ENCODE measurements at regions not wholly inside any gene's neighbourhood (a gene's known extent, or its start where the extent isn't known, plus 50 kb on each side); places are given as distances from the start of the nearest gene placed in this dataset.

- Histone ChIP-seq H3K4me1 (ENCODE audit: insufficient read depth) (no peaks in the 10 kb centered on the region; the same call in 1 of the 2 replicates), H3K79me2 (replicated peaks; ENCODE audit: insufficient read depth) (no peaks in the 10 kb centered on the region), H3K27ac (ENCODE audit: low read depth) (no peak overlapping the region), H2AFZ (no peak overlapping the region), H3K36me3 (ENCODE audit: insufficient read depth) (no peaks in the 10 kb centered on the region), H3K9me2 (ENCODE audit: insufficient read depth) (0 out of 2 replicates have a peak, but pooled peaks cover 3% of the 10 kb centered on the region), H3K4me2 (no peak overlapping the region), H3F3A (replicated peaks; ENCODE audit: low read depth) (no peaks in the 10 kb centered on the region), H4K20me1 (replicated peaks; ENCODE audit: insufficient read depth) (no peaks in the 10 kb centered on the region), H3K4me3 (no peak overlapping the region), H3K27me3 (ENCODE audit: insufficient read depth) (no peaks in the 10 kb centered on the region)
- Mint-ChIP-seq H3K4me3 (no peak overlapping the region), H3K9me3 (peaks cover 1% of the 10 kb centered on the region; the same call in 1 of the 3 replicates), H3K4me1 (peaks cover 6% of the 10 kb centered on the region; the same call in 1 of the 3 replicates), H3K27me3 (ENCODE audit: insufficient read depth, low read depth, poor library complexity) (no peaks in the 10 kb centered on the region), H3K36me3 (ENCODE audit: low read depth) (no peaks in the 10 kb centered on the region; the same call in 2 of the 3 replicates), H3K27ac (no peak overlapping the region)
- TF ChIP-seq STAT1 (IDR thresholded peaks at IDR 0.05; ENCODE audit: unreplicated experiment) (no peak), POLR2AphosphoS5 (IDR thresholded peaks at IDR 0.05; ENCODE audit: low read depth) (no peak), JUNB (IDR thresholded peaks at IDR 0.05; ENCODE audit: unreplicated experiment) (no peak), NANOG (IDR thresholded peaks at IDR 0.05; ENCODE audit: borderline replicate concordance) (no peak), EZH2 (IDR thresholded peaks at IDR 0.05; ENCODE audit: low read depth, unreplicated experiment) (no peak), ZNF462 (CRISPR knock-in tag; IDR thresholded peaks at IDR 0.05) (no peak), ZNF114 (CRISPR knock-in tag; IDR thresholded peaks at IDR 0.05) (no peak), ZNF331 (CRISPR knock-in tag; IDR thresholded peaks at IDR 0.05; ENCODE audit: low read depth) (no peak), ETS1 (IDR thresholded peaks at IDR 0.05) (no peak), CREB1 (CRISPR knock-in tag; IDR thresholded peaks at IDR 0.05; ENCODE audit: low read depth) (no peak), EZH2phosphoT487 (IDR thresholded peaks at IDR 0.05; ENCODE audit: unreplicated experiment) (no peak)
- TF ChIP-seq, protein P1, sequence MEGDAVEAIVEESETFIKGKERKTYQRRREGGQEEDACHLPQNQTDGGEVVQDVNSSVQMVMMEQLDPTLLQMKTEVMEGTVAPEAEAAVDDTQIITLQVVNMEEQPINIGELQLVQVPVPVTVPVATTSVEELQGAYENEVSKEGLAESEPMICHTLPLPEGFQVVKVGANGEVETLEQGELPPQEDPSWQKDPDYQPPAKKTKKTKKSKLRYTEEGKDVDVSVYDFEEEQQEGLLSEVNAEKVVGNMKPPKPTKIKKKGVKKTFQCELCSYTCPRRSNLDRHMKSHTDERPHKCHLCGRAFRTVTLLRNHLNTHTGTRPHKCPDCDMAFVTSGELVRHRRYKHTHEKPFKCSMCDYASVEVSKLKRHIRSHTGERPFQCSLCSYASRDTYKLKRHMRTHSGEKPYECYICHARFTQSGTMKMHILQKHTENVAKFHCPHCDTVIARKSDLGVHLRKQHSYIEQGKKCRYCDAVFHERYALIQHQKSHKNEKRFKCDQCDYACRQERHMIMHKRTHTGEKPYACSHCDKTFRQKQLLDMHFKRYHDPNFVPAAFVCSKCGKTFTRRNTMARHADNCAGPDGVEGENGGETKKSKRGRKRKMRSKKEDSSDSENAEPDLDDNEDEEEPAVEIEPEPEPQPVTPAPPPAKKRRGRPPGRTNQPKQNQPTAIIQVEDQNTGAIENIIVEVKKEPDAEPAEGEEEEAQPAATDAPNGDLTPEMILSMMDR (conservative IDR thresholded peaks at IDR 0.05; ENCODE audit: low read depth in 2 of 2): no peak
- TF ChIP-seq, protein P2, sequence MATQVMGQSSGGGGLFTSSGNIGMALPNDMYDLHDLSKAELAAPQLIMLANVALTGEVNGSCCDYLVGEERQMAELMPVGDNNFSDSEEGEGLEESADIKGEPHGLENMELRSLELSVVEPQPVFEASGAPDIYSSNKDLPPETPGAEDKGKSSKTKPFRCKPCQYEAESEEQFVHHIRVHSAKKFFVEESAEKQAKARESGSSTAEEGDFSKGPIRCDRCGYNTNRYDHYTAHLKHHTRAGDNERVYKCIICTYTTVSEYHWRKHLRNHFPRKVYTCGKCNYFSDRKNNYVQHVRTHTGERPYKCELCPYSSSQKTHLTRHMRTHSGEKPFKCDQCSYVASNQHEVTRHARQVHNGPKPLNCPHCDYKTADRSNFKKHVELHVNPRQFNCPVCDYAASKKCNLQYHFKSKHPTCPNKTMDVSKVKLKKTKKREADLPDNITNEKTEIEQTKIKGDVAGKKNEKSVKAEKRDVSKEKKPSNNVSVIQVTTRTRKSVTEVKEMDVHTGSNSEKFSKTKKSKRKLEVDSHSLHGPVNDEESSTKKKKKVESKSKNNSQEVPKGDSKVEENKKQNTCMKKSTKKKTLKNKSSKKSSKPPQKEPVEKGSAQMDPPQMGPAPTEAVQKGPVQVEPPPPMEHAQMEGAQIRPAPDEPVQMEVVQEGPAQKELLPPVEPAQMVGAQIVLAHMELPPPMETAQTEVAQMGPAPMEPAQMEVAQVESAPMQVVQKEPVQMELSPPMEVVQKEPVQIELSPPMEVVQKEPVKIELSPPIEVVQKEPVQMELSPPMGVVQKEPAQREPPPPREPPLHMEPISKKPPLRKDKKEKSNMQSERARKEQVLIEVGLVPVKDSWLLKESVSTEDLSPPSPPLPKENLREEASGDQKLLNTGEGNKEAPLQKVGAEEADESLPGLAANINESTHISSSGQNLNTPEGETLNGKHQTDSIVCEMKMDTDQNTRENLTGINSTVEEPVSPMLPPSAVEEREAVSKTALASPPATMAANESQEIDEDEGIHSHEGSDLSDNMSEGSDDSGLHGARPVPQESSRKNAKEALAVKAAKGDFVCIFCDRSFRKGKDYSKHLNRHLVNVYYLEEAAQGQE (IDR thresholded peaks at IDR 0.05; ENCODE audit: unreplicated experiment): no peak
- DNase-seq (ENCODE audit: low spot score): no peak
- ATAC-seq: no peak
Measured at GRCh38 chr12:93208011-93208410, 169.7 kb upstream of the NUDT4 start.
